SK-N-SH (cell line): ENCODE measurements at regions not wholly inside any gene's neighbourhood (a gene's known extent, or its start where the extent isn't known, plus 50 kb on each side); places are given as distances from the start of the nearest gene placed in this dataset.

Experiments used
- FOSL2 ChIP-seq: IDR thresholded peaks from 2 replicates; pipeline ENCODE4 v1.4.0; 2012; ENCODE audit warnings: low read depth, mild to moderate bottlenecking, moderate library complexity, borderline replicate concordance
- FOXM1 ChIP-seq: IDR thresholded peaks from 2 replicates; pipeline ENCODE4 v1.4.0; 2012; ENCODE audit warnings: low read depth, mild to moderate bottlenecking
- JUND ChIP-seq: IDR thresholded peaks from 2 replicates; pipeline ENCODE4 v1.4.0; 2012
- TAF1 ChIP-seq: IDR thresholded peaks from 2 replicates; pipeline ENCODE4 v1.6.1; 2012; ENCODE audit warnings: low read depth, mild to moderate bottlenecking, low read length, moderate library complexity, borderline replicate concordance
- YY1 ChIP-seq: IDR thresholded peaks from 2 replicates; pipeline ENCODE4 v1.4.0; 2012; ENCODE audit warnings: low read depth, mild to moderate bottlenecking
- TF ChIP-seq, protein P1 (sequence below): fragments of 200-600 bp; sonication (generic); IDR thresholded peaks from 2 replicates; pipeline ENCODE4 v1.6.1; 2017; ENCODE audit warnings: antibody characterized with exemption, mild to moderate bottlenecking, moderate library complexity
- TF ChIP-seq, protein P2 (sequence below): IDR thresholded peaks from 2 replicates; pipeline ENCODE4; 2012
- TF ChIP-seq, protein P3 (sequence below): IDR thresholded peaks from 2 replicates; pipeline ENCODE4 v1.4.0; 2012; ENCODE audit warnings: low read depth, borderline replicate concordance
- TF ChIP-seq, protein P4 (sequence below): IDR thresholded peaks from 2 replicates; pipeline ENCODE4 v1.6.1; 2012; ENCODE audit warnings: mild to moderate bottlenecking, low read depth, low read length, moderate library complexity
- TF ChIP-seq, protein P5 (sequence below): fragments of 150-350 bp; IDR thresholded peaks from 2 replicates; pipeline ENCODE4 v1.6.1; 2017; ENCODE audit warnings: antibody characterized with exemption, low read length, low read depth, borderline replicate concordance

DNA sequence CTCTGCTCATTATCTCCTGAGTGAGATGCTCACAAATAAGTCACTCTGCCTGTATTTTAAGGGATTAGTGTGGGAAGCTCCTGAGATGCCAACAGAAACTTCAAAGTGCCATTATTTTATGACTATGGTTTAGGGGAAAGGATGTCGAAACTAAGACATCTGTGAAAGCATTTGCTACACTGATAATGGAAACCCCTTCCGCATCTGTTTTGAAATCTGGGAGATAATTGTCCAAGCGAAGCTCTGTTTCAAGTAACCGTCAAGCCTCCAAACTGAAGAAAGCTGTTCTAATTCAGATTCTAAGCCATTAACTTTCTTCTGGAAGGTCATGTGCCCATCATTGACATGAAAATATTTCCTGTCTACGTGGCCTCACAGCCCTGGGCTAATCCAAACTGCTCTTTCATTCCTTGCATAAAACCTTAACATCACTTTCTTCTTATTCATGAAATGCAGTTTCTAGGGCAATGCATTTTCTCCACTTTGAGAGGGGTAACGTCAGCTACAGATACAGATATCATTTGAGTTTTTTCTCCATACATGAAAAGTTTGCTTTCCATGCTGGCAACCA, 932.0 kb downstream of the C6orf118 start:
- TF ChIP-seq, protein P1, sequence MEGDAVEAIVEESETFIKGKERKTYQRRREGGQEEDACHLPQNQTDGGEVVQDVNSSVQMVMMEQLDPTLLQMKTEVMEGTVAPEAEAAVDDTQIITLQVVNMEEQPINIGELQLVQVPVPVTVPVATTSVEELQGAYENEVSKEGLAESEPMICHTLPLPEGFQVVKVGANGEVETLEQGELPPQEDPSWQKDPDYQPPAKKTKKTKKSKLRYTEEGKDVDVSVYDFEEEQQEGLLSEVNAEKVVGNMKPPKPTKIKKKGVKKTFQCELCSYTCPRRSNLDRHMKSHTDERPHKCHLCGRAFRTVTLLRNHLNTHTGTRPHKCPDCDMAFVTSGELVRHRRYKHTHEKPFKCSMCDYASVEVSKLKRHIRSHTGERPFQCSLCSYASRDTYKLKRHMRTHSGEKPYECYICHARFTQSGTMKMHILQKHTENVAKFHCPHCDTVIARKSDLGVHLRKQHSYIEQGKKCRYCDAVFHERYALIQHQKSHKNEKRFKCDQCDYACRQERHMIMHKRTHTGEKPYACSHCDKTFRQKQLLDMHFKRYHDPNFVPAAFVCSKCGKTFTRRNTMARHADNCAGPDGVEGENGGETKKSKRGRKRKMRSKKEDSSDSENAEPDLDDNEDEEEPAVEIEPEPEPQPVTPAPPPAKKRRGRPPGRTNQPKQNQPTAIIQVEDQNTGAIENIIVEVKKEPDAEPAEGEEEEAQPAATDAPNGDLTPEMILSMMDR: no peak
- TF ChIP-seq, protein P2, sequence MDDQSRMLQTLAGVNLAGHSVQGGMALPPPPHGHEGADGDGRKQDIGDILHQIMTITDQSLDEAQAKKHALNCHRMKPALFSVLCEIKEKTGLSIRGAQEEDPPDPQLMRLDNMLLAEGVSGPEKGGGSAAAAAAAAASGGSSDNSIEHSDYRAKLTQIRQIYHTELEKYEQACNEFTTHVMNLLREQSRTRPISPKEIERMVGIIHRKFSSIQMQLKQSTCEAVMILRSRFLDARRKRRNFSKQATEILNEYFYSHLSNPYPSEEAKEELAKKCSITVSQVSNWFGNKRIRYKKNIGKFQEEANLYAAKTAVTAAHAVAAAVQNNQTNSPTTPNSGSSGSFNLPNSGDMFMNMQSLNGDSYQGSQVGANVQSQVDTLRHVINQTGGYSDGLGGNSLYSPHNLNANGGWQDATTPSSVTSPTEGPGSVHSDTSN: no peak
- TF ChIP-seq, protein P3, sequence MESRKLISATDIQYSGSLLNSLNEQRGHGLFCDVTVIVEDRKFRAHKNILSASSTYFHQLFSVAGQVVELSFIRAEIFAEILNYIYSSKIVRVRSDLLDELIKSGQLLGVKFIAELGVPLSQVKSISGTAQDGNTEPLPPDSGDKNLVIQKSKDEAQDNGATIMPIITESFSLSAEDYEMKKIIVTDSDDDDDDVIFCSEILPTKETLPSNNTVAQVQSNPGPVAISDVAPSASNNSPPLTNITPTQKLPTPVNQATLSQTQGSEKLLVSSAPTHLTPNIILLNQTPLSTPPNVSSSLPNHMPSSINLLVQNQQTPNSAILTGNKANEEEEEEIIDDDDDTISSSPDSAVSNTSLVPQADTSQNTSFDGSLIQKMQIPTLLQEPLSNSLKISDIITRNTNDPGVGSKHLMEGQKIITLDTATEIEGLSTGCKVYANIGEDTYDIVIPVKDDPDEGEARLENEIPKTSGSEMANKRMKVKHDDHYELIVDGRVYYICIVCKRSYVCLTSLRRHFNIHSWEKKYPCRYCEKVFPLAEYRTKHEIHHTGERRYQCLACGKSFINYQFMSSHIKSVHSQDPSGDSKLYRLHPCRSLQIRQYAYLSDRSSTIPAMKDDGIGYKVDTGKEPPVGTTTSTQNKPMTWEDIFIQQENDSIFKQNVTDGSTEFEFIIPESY: no peak
- TF ChIP-seq, protein P4, sequence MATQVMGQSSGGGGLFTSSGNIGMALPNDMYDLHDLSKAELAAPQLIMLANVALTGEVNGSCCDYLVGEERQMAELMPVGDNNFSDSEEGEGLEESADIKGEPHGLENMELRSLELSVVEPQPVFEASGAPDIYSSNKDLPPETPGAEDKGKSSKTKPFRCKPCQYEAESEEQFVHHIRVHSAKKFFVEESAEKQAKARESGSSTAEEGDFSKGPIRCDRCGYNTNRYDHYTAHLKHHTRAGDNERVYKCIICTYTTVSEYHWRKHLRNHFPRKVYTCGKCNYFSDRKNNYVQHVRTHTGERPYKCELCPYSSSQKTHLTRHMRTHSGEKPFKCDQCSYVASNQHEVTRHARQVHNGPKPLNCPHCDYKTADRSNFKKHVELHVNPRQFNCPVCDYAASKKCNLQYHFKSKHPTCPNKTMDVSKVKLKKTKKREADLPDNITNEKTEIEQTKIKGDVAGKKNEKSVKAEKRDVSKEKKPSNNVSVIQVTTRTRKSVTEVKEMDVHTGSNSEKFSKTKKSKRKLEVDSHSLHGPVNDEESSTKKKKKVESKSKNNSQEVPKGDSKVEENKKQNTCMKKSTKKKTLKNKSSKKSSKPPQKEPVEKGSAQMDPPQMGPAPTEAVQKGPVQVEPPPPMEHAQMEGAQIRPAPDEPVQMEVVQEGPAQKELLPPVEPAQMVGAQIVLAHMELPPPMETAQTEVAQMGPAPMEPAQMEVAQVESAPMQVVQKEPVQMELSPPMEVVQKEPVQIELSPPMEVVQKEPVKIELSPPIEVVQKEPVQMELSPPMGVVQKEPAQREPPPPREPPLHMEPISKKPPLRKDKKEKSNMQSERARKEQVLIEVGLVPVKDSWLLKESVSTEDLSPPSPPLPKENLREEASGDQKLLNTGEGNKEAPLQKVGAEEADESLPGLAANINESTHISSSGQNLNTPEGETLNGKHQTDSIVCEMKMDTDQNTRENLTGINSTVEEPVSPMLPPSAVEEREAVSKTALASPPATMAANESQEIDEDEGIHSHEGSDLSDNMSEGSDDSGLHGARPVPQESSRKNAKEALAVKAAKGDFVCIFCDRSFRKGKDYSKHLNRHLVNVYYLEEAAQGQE: no peak
- TF ChIP-seq FOXM1: no peak
- TF ChIP-seq FOSL2: no peak
- TF ChIP-seq, protein P5, sequence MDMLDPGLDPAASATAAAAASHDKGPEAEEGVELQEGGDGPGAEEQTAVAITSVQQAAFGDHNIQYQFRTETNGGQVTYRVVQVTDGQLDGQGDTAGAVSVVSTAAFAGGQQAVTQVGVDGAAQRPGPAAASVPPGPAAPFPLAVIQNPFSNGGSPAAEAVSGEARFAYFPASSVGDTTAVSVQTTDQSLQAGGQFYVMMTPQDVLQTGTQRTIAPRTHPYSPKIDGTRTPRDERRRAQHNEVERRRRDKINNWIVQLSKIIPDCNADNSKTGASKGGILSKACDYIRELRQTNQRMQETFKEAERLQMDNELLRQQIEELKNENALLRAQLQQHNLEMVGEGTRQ: no peak
- no peak for TF ChIP-seq TAF1
- no peak for TF ChIP-seq YY1
- TF ChIP-seq JUND: no peak
